ENCODE measurements at regions not wholly inside any gene's neighbourhood (a gene's known extent, or its start where the extent isn't known, plus 50 kb on each side); places are given as distances from the start of the nearest gene placed in this dataset.
"Not testable (repeated sequence)": the region's sequence is repeated elsewhere in the genome, so short reads cannot be mapped to it uniquely, and the experiment has no call there.

DNA sequence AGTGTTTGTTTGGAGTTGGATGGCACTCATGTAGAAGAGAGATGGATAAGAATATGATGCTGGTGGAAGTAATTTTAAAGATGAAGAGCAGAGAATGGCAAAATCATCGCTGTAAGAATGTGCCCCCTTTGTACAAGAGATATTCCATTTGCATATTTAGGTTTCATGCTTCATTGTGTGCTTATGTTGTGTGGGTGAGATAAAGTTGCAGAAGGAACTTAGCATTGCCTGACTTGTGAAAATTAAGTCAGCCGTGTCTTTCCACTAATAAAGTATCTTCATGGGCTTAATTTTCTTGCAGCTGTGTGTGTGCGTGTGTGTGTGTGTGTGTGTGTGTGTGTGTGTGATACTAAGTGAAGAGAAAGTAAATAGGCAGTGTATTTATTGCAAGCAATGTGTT, 381.9 kb downstream of the OTUD1 start:
- intact Hi-C loops (cut with DNase I) = no loop called here
- DNase-seq (no peak), ATAC-seq (ENCODE audit: poor library complexity) (no peak)

DNA sequence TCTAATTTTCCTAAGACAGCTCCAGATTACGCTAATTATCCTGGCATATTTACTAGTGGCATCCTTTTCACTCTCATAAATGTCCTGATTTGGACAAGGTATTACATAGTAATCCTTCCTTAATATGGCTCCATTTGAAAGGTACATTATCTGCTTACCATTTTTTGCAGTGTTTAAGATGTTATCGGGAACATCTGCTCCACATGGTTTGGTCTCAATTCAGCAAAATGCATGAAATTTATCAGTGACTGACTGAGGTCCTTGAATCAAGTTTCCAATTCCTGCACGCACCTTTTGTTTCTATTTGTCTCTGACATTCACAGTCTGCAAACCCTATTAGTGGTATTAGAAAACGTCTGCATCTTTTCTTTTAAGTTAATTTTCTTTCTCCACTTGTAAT, 384.1 kb upstream of the KIAA1217 start:
- intact Hi-C loops (cut with DNase I) = no loop called here
- ATAC-seq (ENCODE audit: poor library complexity) (no peak), DNase-seq (no peak)

DNA sequence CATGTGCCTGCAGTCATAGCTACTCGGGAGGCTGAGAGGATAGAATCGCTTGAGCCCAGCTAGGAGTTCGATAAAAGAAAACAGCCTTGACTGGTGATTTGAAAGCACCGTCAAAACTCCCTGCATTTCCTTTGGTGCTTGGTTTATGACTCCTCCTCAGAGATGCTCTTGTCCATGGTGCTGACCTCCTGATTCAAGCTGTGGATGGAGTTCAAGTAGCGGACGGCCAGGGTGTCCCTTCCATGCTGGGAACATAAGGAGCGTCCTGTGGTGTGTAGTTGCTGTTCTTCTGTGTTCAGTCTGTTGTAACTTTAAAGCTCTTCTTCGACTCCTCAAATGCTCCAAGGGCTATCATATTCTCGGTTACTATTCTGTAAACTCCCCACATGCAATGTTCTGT, 382.5 kb upstream of the KIAA1217 start:
- no peak for DNase-seq
- no peak for ATAC-seq (ENCODE audit: poor library complexity)
- intact Hi-C loops (cut with DNase I) = no loop called here

DNA sequence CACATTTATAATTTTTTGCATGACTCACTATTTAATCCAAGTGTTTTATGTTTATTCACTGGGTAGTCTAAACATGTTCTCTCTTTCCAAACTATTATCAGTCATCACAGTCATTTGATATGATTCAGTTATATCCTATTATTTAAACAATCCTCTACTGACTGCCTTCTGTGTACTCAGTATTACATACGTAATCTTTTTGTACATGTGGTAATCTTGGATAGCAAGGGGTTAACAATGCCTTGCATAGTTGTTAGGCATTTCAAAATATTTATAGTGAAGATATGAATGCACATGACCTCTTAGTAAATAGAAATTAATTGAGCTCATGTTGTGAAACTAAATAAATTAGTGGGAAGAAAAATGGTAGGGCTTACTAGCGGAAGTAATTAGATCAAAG, 379.4 kb upstream of the KIAA1217 start:
- intact Hi-C loops (cut with DNase I) = no loop called here
- no peak for ATAC-seq (ENCODE audit: poor library complexity)
- no peak for DNase-seq

DNA sequence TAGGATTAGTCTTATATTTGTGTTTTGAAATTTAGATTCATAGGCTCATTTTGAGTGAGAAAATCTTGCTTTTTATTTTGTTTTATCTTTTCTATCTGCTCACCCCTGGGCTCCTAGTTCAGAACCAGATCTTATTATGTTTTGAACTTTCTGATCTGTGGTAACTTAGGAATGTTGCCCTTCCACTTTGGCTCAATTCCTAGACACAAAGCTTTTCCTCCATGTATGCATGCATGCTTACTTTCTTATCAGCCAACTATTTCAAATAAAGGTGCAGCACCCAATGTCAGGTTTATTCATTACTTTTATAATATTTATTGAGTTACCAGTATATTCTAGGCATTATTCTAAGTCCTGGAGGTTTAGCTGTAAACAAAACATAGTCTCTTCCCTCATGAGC, 374.8 kb upstream of the KIAA1217 start:
- DNase-seq (no peak), ATAC-seq (ENCODE audit: poor library complexity) (no peak)
- intact Hi-C loops (cut with DNase I) = no loop called here

DNA sequence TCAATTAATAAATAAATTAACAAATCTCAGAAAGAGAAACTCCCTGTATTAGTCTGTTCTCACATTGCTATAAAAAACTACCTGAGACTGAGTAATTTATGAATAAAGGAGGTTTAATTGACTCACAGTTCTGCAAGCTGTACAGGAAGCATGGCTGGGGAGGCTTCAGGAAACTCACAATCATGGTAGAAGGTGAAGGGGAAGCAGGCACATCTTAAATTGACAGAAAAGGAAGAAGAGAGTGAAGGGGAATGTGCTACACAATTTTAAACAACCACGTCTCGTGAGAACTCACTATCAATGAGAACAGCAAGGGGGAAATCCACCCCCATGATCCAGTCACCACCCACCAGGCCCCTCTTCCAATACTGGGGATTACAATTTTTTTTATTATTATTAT, 358.3 kb upstream of the KIAA1217 start:
- intact Hi-C loops (cut with DNase I) = no loop called here
- DNase-seq (no peak), ATAC-seq (ENCODE audit: poor library complexity) (no peak)

DNA sequence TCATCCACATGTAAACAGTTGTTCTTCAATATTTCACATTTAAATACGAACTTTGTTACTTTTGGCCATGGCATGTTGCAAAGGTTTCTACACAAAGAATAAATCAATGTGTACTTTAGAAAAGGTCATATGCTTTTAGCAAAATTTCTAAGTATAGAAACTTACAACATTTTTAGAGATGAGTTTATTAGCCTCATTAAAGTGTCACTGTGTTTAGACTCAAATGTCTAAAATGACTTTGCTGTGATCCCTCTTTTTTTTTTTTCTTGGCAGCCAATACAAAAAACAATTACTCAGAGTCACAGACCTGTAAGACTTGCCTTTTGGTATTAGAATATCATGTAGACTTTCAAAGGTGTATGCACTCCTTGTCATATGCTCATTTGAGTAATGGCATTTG, 349.3 kb upstream of the KIAA1217 start:
- intact Hi-C loops (cut with DNase I) = no loop called here
- DNase-seq (no peak), ATAC-seq (ENCODE audit: poor library complexity) (no peak)

DNA sequence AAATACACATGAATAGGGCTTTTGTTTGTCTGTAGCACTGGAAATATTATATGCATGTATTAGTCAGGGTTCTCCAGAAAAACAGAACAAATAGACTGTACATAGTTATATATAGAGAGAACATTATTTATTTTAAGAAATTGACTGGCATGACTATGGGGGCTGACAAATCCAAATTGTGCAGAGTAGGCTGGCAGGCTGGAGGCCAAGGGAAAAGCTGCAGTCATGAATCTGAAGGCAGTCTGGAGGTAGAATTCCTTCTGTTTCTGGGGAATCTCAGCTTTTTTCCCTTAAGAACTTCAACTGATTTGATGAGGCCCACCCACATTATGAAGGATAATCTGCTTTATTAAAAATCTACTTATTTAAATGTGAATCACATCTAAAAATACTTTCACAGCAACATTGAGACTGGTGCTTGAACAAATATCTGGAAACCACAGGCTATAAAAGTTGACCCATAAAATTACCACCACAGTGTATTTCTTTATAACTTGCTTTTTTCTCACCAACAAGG, 344.2 kb upstream of the KIAA1217 start:
- intact Hi-C loops (cut with DNase I) = no loop called here
- DNase-seq = no peak
- no peak for ATAC-seq (ENCODE audit: poor library complexity)

DNA sequence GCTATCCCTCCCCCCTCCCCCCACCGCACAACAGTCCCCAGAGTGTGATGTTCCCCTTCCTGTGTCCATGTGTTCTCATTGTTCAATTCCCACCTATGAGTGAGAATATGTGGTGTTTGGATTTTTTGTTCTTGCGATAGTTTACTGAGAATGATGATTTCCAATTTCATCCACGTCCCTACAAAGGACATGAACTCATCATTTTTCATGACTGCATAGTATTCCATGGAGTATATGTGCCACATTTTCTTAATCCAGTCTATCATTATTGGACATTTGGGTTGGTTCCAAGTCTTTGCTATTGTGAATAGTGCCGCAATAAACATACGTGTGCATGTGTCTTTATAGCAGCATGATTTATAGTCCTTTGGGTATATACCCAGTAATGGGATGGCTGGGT, 342.0 kb upstream of the KIAA1217 start:
- DNase-seq; ATAC-seq (ENCODE audit: poor library complexity); intact Hi-C loops (cut with DNase I): not testable (repeated sequence)

DNA sequence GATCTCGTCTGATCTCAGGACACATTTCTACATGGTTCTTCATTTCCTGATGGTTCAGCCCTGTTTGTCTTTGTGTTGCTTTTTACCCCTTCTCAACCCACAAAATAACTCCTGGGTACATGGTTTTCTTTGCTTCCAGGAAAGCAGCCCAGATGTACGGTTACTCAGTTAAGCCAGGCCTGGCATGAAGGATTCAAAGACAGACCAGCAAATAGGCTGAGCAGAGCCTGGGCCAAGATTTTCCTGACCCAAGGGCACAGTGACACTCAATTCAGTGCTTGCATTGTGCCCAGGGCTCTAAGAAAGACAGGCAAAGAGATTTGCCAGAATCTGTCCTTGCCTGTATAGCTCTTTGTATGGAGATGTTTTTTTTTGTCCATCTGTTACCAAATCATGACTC, 340.8 kb upstream of the KIAA1217 start:
- ATAC-seq (ENCODE audit: poor library complexity) = no peak
- intact Hi-C loops (cut with DNase I) = no loop called here
- DNase-seq = no peak

DNA sequence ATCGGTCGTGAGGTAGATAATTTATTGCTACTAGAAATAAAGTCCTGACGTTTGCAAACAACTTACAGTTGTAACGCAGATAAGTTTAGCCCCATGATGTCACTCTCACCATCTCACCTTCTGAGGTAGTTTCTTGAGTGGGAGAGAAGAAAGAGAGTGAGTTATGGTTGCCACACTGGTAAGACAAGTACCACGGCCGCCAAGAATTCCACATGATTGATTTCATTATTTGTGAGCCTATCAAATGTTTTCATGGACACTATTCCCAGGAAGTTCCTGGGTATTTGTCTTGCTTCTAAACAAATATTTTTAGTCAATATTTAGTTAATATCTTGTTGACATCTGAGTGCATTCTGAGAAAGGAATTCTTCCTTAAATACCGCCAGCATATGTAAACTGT, 339.4 kb upstream of the KIAA1217 start:
- DNase-seq = no peak
- no peak for ATAC-seq (ENCODE audit: poor library complexity)
- intact Hi-C loops (cut with DNase I) = no loop called here

DNA sequence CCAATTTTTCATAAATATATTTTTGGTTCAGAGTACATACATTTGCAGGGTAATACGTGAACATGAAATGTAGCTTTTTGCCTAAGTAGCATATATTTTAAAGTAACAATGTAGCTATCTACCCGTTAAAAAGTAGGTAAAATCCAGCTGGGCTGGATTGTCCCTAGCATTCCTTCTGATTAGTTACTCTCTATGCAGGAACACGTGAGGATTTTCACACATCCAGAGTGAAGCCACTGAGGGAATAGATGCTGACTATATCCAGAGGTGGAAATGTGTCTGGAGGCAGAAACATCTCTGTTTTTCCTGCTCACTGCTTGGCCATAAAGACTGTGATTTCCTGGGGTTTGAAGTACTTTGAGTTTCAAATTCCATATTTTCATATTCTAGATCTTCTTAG, 338.9 kb upstream of the KIAA1217 start:
- no peak for ATAC-seq (ENCODE audit: poor library complexity)
- intact Hi-C loops (cut with DNase I) = no loop called here
- no peak for DNase-seq

DNA sequence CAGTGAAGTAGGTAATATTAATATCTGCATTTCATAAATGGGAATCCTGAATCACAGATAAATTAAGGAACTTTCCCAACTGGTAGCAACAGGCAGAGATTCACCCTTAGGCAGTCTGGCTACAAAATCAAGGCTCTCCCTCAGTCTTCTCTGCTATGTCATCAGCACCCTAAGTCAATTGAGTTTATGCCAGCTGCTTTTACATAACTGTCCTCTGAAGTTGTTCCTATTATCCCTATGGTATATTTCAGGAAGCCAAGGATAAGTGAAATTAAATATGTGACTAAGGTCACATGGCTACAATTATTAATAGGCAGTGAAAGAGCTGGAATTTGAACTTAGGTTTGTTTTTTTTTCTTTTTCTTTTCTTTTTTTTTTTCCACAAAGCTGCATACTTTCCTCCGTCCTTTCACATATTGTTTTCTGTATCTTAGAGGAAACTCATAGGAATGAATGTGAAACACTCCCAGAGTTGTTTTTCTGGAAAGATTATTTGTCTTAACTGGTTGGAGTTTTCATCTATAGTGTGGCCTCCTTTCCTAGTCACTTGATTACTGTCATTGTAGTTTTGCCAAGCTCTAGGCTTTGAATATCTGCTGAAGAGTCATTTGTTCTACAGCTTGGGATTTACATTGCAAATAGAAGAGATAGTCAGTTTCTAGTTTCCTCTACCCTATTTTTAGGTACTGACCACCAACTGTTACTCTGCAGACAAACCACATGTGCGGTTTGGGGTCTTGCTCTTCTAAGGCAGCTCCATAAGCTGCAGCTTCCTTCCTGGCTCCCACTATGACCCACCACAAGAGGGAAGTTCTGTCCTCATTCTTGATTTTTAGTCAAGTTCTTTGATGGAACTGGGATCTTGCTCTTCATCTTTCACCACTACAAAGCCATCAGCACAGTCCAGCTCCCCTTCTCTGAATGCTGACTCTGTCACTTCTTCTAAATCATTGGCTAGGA, 338.0 kb upstream of the KIAA1217 start:
- intact Hi-C loops (cut with DNase I) = no loop called here
- DNase-seq (no peak), ATAC-seq (ENCODE audit: poor library complexity) (no peak)

DNA sequence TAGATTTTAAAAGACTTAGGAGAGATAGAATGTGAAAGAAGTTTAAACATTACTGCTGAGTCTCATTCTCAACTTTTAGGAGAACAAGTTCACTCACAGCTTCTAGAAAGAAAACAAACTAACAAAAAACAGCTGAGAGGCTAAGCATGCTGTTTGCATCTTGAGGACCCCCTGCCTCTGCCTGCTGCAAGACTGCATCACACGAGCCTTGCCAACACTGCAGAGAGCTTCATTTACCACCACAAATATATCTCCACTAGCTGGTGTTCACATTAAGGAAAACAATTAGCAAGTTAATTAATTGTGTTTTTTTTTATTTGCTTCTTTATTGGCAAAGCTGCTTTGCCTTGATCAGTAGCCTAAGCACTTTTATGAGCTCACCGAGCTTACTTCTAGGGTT, 336.6 kb upstream of the KIAA1217 start:
- no peak for ATAC-seq (ENCODE audit: poor library complexity)
- no peak for DNase-seq
- intact Hi-C loops (cut with DNase I) = no loop called here

DNA sequence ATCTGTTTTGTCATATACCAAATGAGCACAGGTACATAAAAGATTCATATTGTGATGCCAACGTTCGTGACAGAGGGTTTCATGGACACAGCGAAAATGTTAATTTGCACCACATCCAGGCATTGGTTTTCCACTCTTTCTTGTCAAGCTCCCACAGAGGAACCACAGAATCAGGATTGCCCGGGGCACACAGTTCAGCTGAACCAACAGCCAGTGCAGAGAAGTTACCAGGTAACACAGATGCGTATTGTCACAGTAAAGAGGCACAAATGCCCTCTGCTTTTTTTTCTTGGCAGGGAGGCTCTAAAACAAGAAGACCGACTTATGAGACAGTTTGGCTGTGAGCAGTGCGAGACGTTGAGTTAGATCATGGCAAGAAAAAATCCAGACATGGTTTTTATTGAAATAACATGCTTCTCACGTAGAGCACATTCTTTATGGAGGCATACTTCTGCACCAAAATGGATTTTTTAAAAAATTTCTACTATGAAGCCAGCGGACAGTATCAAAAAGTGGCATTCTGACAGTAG, 331.1 kb upstream of the KIAA1217 start:
- intact Hi-C loops (cut with DNase I) = no loop called here
- ATAC-seq (ENCODE audit: poor library complexity) (no peak), DNase-seq (no peak)

DNA sequence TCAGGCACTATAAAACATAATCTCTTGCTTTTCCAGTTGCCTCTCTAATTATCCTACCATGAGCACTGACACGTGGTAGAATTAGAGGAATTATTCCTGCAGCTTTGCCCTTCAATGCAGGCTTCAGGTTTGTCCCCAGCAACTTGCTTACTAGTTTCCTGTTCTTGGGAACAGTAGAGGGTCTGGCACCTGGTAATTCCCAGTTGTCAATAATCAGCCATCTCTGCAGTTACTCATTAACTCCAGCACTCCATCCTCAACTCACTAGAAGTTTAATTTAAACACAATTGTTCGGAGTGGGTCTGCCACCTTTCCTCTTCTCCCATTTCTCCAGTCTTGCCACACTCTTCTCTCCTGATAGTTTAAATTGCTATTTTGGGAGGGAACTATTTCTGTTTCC, 324.3 kb upstream of the KIAA1217 start:
- ATAC-seq (ENCODE audit: poor library complexity) (no peak), DNase-seq (no peak)
- intact Hi-C loops (cut with DNase I) = no loop called here

DNA sequence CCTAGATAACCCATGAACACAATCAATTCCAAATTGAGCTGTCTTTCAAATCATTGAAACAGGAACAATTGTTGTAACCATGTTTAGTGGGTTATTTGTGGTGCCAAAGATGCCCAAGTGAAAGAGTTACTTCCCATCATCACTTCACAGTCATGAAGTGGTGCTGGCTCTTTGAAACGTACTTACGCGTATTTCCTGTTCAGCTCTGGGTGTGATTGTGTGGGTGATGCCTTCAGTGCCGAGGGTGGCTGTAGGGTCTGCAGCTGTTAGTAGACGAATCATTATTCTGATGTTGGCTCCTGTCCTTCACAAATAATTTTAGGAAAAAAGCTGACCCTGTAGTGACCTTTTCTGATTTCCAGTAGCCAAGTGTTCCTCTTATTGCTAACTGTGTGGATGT, 323.1 kb upstream of the KIAA1217 start:
- intact Hi-C loops (cut with DNase I) = no loop called here
- no peak for ATAC-seq (ENCODE audit: poor library complexity)

DNA sequence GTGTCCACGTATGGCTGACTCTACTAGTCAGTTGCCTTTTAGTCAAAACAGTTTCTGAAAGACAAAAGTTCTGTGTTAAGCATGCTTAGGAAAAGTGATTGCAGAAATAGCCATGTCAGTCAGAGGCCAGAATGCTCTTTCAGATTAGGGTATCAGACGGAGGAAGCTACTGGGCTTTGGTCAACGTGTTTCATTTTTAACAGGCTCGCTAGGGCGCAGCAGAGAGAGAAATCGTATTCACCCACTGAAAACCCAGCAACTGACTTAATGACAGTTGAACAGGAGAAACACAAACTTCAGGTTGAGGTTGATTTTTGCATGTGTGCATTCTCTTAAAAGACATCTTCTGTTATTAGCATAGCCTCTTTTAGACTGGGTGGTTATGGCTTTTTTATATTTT, 322.6 kb upstream of the KIAA1217 start:
- intact Hi-C loops (cut with DNase I) = no loop called here
- DNase-seq (no peak), ATAC-seq (ENCODE audit: poor library complexity) (peak; percentile 68)

More for the DNA sequence above, 323.1 kb upstream of the KIAA1217 start:
- DNase-seq = no peak

DNA sequence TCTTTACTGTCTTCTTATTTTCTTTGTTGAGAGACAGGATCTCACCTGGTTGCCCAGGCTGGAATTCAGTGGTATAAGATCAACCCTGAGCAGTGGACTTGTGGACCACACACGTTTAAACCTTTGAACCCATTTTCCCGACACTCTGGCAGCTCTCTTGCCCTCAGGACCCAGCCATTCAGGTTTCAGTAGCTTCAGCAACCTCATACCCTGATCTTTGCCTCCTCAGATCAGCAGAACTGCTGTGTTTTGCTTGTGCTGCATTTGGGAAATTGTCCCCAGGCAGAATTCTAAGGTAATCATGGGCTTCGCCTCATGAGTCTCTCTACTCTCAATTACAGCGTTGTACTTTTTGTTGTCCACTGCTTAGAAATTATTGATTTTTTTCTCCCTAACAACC, 317.6 kb upstream of the KIAA1217 start:
- DNase-seq = no peak
- intact Hi-C loops (cut with DNase I) = no loop called here
- no peak for ATAC-seq (ENCODE audit: poor library complexity)

DNA sequence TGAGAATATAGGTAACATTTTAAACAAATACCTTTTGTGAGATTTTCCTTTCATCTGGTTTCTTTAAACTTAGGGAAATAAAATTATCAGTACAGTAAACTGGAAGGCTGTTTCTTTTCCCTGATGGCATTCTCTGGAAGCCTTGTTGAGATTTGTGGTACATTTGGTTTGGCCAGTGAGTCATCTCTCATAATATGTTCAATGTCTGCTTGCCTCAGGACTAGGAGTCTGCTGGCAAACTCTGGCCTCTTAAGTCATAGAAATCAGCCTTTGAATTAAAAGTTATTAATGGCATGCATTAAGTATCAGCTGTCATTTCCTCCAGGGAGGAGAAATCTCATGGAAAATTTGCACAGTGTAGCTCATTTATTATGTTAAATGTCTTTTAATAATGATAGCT, 316.6 kb upstream of the KIAA1217 start:
- ATAC-seq (ENCODE audit: poor library complexity) (no peak), DNase-seq (no peak)
- intact Hi-C loops (cut with DNase I) = no loop called here
